Spinal cord (tissue), 9 donors: ENCODE measurements at regions not wholly inside any gene's neighbourhood (a gene's known extent, or its start where the extent isn't known, plus 50 kb on each side); places are given as distances from the start of the nearest gene placed in this dataset.
"Not testable (repeated sequence)": the region's sequence is repeated elsewhere in the genome, so short reads cannot be mapped to it uniquely, and the experiment has no call there.

Source experiments
- DNase-seq, 6 donors: peaks; one replicate each; pipeline versions ENCODE4 v3.0.0 to v3.0.0-alpha.2; 2013 to 2015; ENCODE audit warnings: low spot score in 6 of 6, low read depth in 4 of 6
- H3K27ac ChIP-seq: one replicate; pipeline ENCODE4 v1.5.1; 2013; ENCODE audit warnings: low read depth, low read length, control low read depth
- H3K27me3 ChIP-seq: one replicate; pipeline ENCODE4 v1.6.1; 2013; ENCODE audit warnings: low read length; ENCODE audit not compliant: control insufficient read depth, insufficient read depth
- H3K36me3 ChIP-seq: one replicate; pipeline ENCODE4 v1.6.1; 2013; ENCODE audit warnings: low read length; ENCODE audit not compliant: control insufficient read depth, insufficient read depth
- H3K4me1 ChIP-seq: one replicate; pipeline ENCODE4 v1.6.1; 2013; ENCODE audit warnings: low read length; ENCODE audit not compliant: control insufficient read depth, insufficient read depth
- H3K4me3 ChIP-seq: one replicate; pipeline ENCODE4 v1.5.1; 2013; ENCODE audit warnings: low read depth, low read length, control low read depth
- H3K9me3 ChIP-seq: one replicate; pipeline ENCODE4 v1.6.1; 2013; ENCODE audit warnings: low read length; ENCODE audit not compliant: control insufficient read depth, insufficient read depth
- WGBS: methylation state at CpG from one replicate; pipeline ENCODE4 v1.1.5; 2013; ENCODE audit warnings: missing lambda C conversion rate; ENCODE audit not compliant: insufficient coverage; 5-methylcytosine and 5-hydroxymethylcytosine counted together
- donor health status: healthy.

- Histone ChIP-seq H3K9me3 (no peaks in the 10 kb centered on the region), H3K27me3 (no peaks in the 10 kb centered on the region), H3K4me3 (no peak overlapping the region), H3K27ac (no peak overlapping the region), H3K4me1 (no peaks in the 10 kb centered on the region), H3K36me3 (no peaks in the 10 kb centered on the region)
- WGBS = 100% methylated on average over 1 of the region's 2 CpGs
- no peak for DNase-seq
Measured at GRCh38 chr11:23931443-23931842, 565.4 kb upstream of the LUZP2 start.

GRCh38 chr11:23932485-23932898, 564.4 kb upstream of the LUZP2 start:
- Histone ChIP-seq H3K4me3 (no peak overlapping the region), H3K27me3 (no peaks in the 10 kb centered on the region), H3K4me1 (no peaks in the 10 kb centered on the region), H3K27ac (no peak overlapping the region), H3K9me3 (no peaks in the 10 kb centered on the region), H3K36me3 (no peaks in the 10 kb centered on the region)
- DNase-seq = no peak

- no peaks in the 10 kb centered on the region for H3K4me1 ChIP-seq
- no peaks in the 10 kb centered on the region for H3K36me3 ChIP-seq
- H3K9me3 ChIP-seq = no peaks in the 10 kb centered on the region
- no peaks in the 10 kb centered on the region for H3K27me3 ChIP-seq
- DNase-seq = no peak
- 83% methylated on average over 8 of the region's 9 CpGs for WGBS
- H3K27ac ChIP-seq = no peak overlapping the region
- no peak overlapping the region for H3K4me3 ChIP-seq
Measured at GRCh38 chr11:23933721-23934120, 563.1 kb upstream of the LUZP2 start.

- not testable (repeated sequence) for DNase-seq, H3K36me3 ChIP-seq, H3K9me3 ChIP-seq, H3K4me1 ChIP-seq, H3K4me3 ChIP-seq, H3K27ac ChIP-seq, H3K27me3 ChIP-seq
- WGBS = 98% methylated on average over 12 of the region's 27 CpGs
Measured at GRCh38 chr11:23934671-23935270, 562.1 kb upstream of the LUZP2 start.

GRCh38 chr11:23942117-23942815, 554.6 kb upstream of the LUZP2 start:
- not testable (repeated sequence) for H3K36me3 ChIP-seq, H3K27ac ChIP-seq, DNase-seq, H3K9me3 ChIP-seq, H3K27me3 ChIP-seq, H3K4me3 ChIP-seq, H3K4me1 ChIP-seq
- WGBS = 94% methylated on average over 28 of the region's 31 CpGs

GRCh38 chr11:23944923-23945322, 551.9 kb upstream of the LUZP2 start:
- WGBS = no CpG with 5 or more reads among the region's 2 CpGs
- no peaks in the 10 kb centered on the region for H3K36me3 ChIP-seq
- no peaks in the 10 kb centered on the region for H3K9me3 ChIP-seq
- DNase-seq = peak in 2 of 6 donors; percentile 11 to 62
- no peaks in the 10 kb centered on the region for H3K27me3 ChIP-seq
- no peaks in the 10 kb centered on the region for H3K4me1 ChIP-seq
- no peak overlapping the region for H3K4me3 ChIP-seq
- H3K27ac ChIP-seq = no peak overlapping the region

GRCh38 chr11:23947883-23948282, 549.0 kb upstream of the LUZP2 start:
- Histone ChIP-seq H3K4me1 (no peaks in the 10 kb centered on the region), H3K4me3 (no peak overlapping the region), H3K9me3 (no peaks in the 10 kb centered on the region), H3K27ac (no peak overlapping the region), H3K27me3 (no peaks in the 10 kb centered on the region), H3K36me3 (no peaks in the 10 kb centered on the region)
- DNase-seq = no peak

- Histone ChIP-seq H3K9me3 (no peaks in the 10 kb centered on the region), H3K27ac (no peak overlapping the region), H3K4me3 (no peak overlapping the region), H3K36me3 (no peaks in the 10 kb centered on the region), H3K27me3 (no peaks in the 10 kb centered on the region), H3K4me1 (no peaks in the 10 kb centered on the region)
- no peak for DNase-seq
- 100% methylated on average over 1 of the region's 2 CpGs for WGBS
Measured at GRCh38 chr11:23948851-23949250, 548.0 kb upstream of the LUZP2 start.

GRCh38 chr11:23953951-23954710, 542.7 kb upstream of the LUZP2 start:
- Histone ChIP-seq H3K9me3 (no peaks in the 10 kb centered on the region), H3K27me3 (no peaks in the 10 kb centered on the region), H3K4me1 (no peaks in the 10 kb centered on the region), H3K27ac (no peak overlapping the region), H3K4me3 (no peak overlapping the region), H3K36me3 (no peaks in the 10 kb centered on the region)
- no CpG with 5 or more reads among the region's 2 CpGs for WGBS
- DNase-seq = no peak

- no peaks in the 10 kb centered on the region for H3K36me3 ChIP-seq
- no peaks in the 10 kb centered on the region for H3K9me3 ChIP-seq
- no peak overlapping the region for H3K4me3 ChIP-seq
- no peaks in the 10 kb centered on the region for H3K27me3 ChIP-seq
- H3K4me1 ChIP-seq = no peaks in the 10 kb centered on the region
- no CpG with 5 or more reads among the region's 3 CpGs for WGBS
- H3K27ac ChIP-seq = no peak overlapping the region
- no peak for DNase-seq
Measured at GRCh38 chr11:23954730-23955129, 542.1 kb upstream of the LUZP2 start.
